ENCODE measurements at regions not wholly inside any gene's neighbourhood (a gene's known extent, or its start where the extent isn't known, plus 50 kb on each side); places are given as distances from the start of the nearest gene placed in this dataset.

- ATAC-seq (no peak), DNase-seq (no peak)
- Histone ChIP-seq H3K4me3 (no peak overlapping the region), H3K36me3 (replicated peaks in 1 of 2; ENCODE audit: insufficient read depth in 1 of 2, low read depth in 2 of 2) (no peaks in the 10 kb centered on the region), H3K4me1 (peaks cover 11% of the 10 kb centered on the region), H3K27me3 (no peaks in the 10 kb centered on the region), H3K9me3 (no peaks in the 10 kb centered on the region), H3K27ac (no peak overlapping the region)
- 85 to 87% methylated on average over 4 of the region's 4 CpGs for WGBS, 2 donors
- intact Hi-C loops (cut with DNase I): no loop called here
- TF ChIP-seq POLR2A (IDR thresholded peaks at IDR 0.05) (no peak), CTCF (IDR thresholded peaks at IDR 0.05) (no peak)
Observed at GRCh38 chr2:66987733-66988132, 409.4 kb upstream of the ETAA1 start.

- Histone ChIP-seq H3K27ac (no peak overlapping the region), H3K9me3 (no peaks in the 10 kb centered on the region), H3K27me3 (no peaks in the 10 kb centered on the region), H3K4me3 (no peak overlapping the region), H3K36me3 (replicated peaks in 1 of 2; ENCODE audit: insufficient read depth in 1 of 2, low read depth in 2 of 2) (no peaks in the 10 kb centered on the region), H3K4me1 (no peaks in the 10 kb centered on the region)
- ATAC-seq (no peak), DNase-seq (no peak)
- intact Hi-C loops (cut with DNase I): no loop called here
- WGBS, 2 donors: 44 to 50% methylated on average over 1 of the region's 1 CpG
- no peak for TF ChIP-seq CTCF (IDR thresholded peaks at IDR 0.05)
- no peak for TF ChIP-seq POLR2A (IDR thresholded peaks at IDR 0.05)
Observed at GRCh38 chr2:66994654-66995053, 402.5 kb upstream of the ETAA1 start.

- Histone ChIP-seq H3K4me3 (no peak overlapping the region), H3K9me3 (no peaks in the 10 kb centered on the region), H3K4me1 (no peaks in the 10 kb centered on the region), H3K27me3 (no peaks in the 10 kb centered on the region), H3K27ac (no peak overlapping the region), H3K36me3 (replicated peaks in 1 of 2; ENCODE audit: insufficient read depth in 1 of 2, low read depth in 2 of 2) (no peaks in the 10 kb centered on the region)
- ATAC-seq (no peak), DNase-seq (no peak)
- 93% methylated on average over 3 of the region's 3 CpGs for WGBS, 2 donors
- TF ChIP-seq POLR2A (IDR thresholded peaks at IDR 0.05): no peak
- no peak for TF ChIP-seq CTCF (IDR thresholded peaks at IDR 0.05)
- intact Hi-C loops (cut with DNase I): no loop called here
Observed at GRCh38 chr2:66995636-66996035, 401.5 kb upstream of the ETAA1 start.

GRCh38 chr2:67002618-67003371, 394.3 kb upstream of the ETAA1 start:
- 90 to 91% methylated on average over 5 of the region's 5 CpGs for WGBS, 2 donors
- ATAC-seq (no peak), DNase-seq (no peak)
- Histone ChIP-seq H3K36me3 (replicated peaks in 1 of 2; ENCODE audit: insufficient read depth in 1 of 2, low read depth in 2 of 2) (no peaks in the 10 kb centered on the region), H3K4me1 (no peaks in the 10 kb centered on the region), H3K4me3 (no peak overlapping the region), H3K27ac (no peak overlapping the region), H3K9me3 (no peaks in the 10 kb centered on the region), H3K27me3 (no peaks in the 10 kb centered on the region)
- intact Hi-C loops (cut with DNase I): no loop called here
- TF ChIP-seq POLR2A (IDR thresholded peaks at IDR 0.05) (no peak), CTCF (IDR thresholded peaks at IDR 0.05) (peak in 1 of 7 experiments; percentile 5)

GRCh38 chr2:67006373-67006960, 390.7 kb upstream of the ETAA1 start:
- DNase-seq (no peak), ATAC-seq (no peak)
- 62 to 66% methylated on average over 5 of the region's 5 CpGs for WGBS, 2 donors
- Histone ChIP-seq H3K4me3 (no peak overlapping the region), H3K36me3 (replicated peaks in 1 of 2; ENCODE audit: insufficient read depth in 1 of 2, low read depth in 2 of 2) (no peaks in the 10 kb centered on the region), H3K27me3 (no peaks in the 10 kb centered on the region), H3K4me1 (no peaks in the 10 kb centered on the region), H3K27ac (peak overlapping the region in 1 of 4 donors; percentile 12), H3K9me3 (no peaks in the 10 kb centered on the region)
- intact Hi-C loops (cut with DNase I): no loop called here
- TF ChIP-seq POLR2A (IDR thresholded peaks at IDR 0.05) (no peak), CTCF (IDR thresholded peaks at IDR 0.05) (no peak)
